ENCODE measurements at regions not wholly inside any gene's neighbourhood (a gene's known extent, or its start where the extent isn't known, plus 50 kb on each side); places are given as distances from the start of the nearest gene placed in this dataset.

DNA sequence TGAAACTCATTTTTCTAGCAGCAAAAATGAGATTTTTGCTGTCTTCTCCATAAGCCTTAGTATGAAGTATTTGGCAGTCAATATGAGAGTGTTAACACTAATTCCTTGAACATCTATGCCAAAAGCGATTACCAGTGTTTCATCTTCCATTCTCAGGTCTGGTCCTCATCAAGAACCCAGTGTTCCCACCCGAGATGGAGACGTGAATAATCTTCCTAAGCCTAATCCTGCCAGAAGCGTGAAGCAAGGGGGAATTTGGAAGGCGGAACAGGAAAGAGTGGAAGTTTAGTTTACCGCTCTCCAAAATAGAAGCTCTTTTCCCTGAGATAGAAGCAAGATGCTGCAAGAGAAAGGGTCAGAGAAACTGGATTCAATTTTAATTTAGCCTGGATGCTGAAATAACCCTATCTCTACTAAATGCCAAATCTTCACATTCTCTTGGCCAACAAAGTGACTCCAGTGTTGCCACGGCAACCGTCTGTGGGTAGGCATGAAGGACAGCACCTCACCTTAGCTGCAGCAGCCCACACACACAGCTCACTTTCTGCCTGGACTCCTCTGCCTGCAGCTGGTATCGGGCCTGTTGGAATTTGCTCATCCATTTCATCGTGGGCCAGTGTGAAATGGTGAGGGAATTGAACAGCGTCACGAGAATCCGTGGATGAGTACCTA is 711.1 kb downstream of the CBLN2 start:
- TF ChIP-seq POLR2A (IDR thresholded peaks at IDR 0.05; ENCODE audit: low read depth, low read length) = no peak
- no peak for TF ChIP-seq POLR2AphosphoS5 (IDR thresholded peaks at IDR 0.05; ENCODE audit: low read depth, low read length)
- no peak for TF ChIP-seq TAF1 (IDR thresholded peaks at IDR 0.05; ENCODE audit: low read depth, low read length)
- no peak for TF ChIP-seq PAX5 (IDR thresholded peaks at IDR 0.05; ENCODE audit: insufficient read depth, low read length, severe bottlenecking)
- no peak for TF ChIP-seq POU2F2 (IDR thresholded peaks at IDR 0.05; ENCODE audit: low read depth, low read length)
- no peak for TF ChIP-seq SPI1 (IDR thresholded peaks at IDR 0.05; ENCODE audit: low read depth, low read length)

All from GM12891 (cell line).